UCSD-AML1 (cell line): ENCODE measurements at regions not wholly inside any gene's neighbourhood (a gene's known extent, or its start where the extent isn't known, plus 50 kb on each side); places are given as distances from the start of the nearest gene placed in this dataset.
"Not testable (repeated sequence)": the region's sequence is repeated elsewhere in the genome, so short reads cannot be mapped to it uniquely, and the experiment has no call there.

Experiments
- DNase-seq: peaks from one replicate; lab custom pipeline; 2025; ENCODE audit not compliant: unreplicated experiment; lab: John Stamatoyannopoulos, UW

DNA sequence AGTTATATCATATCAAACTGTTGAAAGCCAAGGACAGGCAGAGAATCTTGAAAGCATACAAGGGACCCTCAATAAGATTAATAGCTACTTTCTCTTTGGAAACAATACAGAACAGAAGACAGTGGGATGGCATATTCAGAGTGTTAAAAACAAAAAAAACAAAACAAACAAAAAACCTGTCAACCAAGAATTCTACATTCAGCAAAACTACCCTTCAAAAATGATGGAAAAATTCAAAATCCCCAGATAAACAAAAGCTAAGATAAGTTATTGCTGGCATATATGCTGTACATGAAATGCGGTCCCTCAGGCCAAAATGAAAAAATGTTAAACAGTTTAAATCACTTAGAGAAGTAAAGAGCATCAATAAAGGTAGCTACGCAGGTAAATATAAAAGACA, 425.1 kb downstream of the ACTL7B start:
- DNase-seq: no peak

GRCh38 chr9:108427751-108428150, 428.0 kb downstream of the ACTL7B start:
- DNase-seq: no peak

DNA sequence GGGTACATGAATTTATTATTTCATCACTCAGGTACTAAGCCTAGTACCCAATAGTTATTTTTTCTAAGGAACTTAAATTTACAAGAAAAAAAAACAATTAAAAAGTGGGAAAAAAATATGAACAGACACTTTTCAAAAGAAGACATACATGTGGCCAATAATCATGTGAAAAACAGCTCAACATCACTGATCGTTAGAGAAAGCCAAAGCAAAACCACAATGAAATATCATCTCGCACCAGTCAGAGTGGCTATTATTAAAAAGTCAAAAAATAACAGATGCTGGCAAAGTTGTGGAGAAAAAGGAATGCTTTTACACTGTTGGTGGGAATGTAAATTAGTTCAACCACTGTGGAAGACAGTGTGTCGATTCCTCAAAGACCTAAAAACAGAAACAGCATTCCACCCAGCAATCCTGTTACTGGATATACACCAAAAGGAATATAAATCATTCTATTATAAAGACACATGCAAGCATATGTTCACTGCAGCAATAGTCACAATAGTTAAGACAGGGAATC, 429.3 kb downstream of the ACTL7B start:
- not testable (repeated sequence) for DNase-seq

DNA sequence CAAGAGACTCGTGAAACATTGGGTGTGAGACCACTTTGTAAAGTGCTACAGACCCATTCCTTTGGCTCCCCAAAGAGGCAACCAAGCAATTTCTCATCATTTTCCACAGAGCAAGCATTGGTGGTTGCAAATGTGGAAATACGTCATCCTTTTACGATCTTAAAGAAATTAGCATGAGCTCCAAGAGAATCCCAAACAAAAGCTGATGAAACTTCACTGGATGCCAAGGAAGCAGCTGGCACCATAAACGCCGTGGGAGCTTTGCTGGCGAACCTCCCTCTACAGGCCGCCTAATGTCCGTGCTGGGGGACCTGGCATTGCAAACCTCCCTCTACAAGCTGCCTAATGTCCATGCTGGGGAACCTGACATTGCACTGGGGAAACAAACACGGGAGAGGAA, 432.4 kb downstream of the ACTL7B start:
- no peak for DNase-seq

DNA sequence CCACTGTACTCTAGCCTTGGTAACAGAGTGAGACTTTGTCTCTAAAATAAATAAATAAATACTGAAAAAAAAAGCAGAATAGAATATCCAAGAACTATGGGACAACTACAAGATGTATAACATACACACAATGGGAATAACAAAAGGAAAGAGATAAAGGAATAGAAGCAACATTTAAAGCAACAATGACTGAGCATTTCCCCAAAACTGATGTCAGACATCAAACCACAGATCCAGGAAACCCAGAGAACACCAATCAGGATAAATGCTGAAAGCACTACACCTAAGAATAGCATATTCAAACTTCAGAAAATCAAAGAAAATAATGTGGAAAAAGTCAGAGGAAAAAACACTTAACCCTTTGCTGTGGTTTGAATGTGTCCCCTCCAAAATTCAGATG, 436.4 kb downstream of the ACTL7B start:
- no peak for DNase-seq

GRCh38 chr9:108417726-108418125, 438.1 kb downstream of the ACTL7B start:
- no peak for DNase-seq

DNA sequence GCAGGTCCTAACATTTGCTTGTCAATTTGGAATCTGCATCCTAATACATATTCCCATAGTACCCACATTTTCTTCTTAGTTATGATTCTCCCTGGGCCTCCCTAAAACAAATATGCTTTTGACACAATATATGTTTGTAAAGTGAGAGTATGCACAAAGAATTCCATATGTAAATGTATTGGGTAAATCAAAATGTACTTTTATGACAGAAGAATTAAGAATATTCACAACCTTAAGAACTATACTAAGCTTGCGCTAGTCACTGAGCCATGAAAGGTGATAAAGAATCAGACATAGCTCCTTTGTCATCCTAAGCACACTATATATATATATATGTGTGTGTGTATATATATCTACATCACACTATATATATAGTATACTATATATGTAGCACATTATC, 438.5 kb downstream of the ACTL7B start:
- no peak for DNase-seq

- no peak for DNase-seq
Measured at GRCh38 chr9:108416324-108416723, 439.5 kb downstream of the ACTL7B start.

GRCh38 chr9:108413809-108414208, 442.0 kb downstream of the ACTL7B start:
- no peak for DNase-seq

GRCh38 chr9:108412755-108413154, 443.0 kb downstream of the ACTL7B start:
- no peak for DNase-seq

GRCh38 chr9:108411632-108412031, 444.2 kb downstream of the ACTL7B start:
- DNase-seq: no peak

DNA sequence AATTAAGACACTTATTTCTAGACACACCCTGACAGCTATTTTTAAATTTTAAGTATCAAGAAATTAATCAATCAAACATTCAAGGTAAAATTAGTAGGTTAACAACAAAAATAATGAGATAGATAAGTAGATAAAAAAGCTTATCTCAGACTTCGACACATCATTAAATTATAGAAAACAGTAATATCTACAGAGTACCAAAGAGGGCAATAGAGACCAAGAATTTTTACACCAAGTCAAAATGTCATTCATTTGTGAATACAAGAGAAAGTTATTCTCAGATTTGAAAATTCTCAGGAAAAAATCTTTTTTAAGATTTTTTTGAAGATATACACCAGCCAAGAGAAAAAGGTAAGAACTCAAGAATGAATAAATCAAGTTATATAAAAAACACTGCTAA, 445.6 kb downstream of the ACTL7B start:
- no peak for DNase-seq

GRCh38 chr9:108400297-108400696, 455.5 kb downstream of the ACTL7B start:
- no peak for DNase-seq

GRCh38 chr9:108399851-108400250, 455.9 kb downstream of the ACTL7B start:
- DNase-seq: no peak

- no peak for DNase-seq
Measured at GRCh38 chr9:108397286-108397685, 458.5 kb downstream of the ACTL7B start.

DNA sequence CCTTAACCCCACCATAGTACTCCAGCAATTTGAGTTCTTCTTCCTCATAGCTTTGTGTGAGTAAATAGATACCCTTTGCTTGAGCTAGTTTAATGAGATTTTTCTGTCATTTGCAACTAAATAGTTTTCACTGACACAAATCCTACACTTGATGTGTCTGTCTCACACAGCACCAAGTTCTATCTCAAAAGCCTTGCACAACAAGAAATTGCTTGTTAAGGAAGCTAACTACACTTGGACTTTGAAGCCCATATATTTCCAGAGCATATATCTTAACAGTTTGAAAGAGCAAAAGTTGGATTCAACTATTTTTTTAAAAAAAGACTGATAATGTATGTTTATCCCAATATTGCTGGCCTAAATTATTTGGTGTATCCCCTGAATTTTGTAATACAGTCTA, 459.2 kb downstream of the ACTL7B start:
- DNase-seq: no peak

DNA sequence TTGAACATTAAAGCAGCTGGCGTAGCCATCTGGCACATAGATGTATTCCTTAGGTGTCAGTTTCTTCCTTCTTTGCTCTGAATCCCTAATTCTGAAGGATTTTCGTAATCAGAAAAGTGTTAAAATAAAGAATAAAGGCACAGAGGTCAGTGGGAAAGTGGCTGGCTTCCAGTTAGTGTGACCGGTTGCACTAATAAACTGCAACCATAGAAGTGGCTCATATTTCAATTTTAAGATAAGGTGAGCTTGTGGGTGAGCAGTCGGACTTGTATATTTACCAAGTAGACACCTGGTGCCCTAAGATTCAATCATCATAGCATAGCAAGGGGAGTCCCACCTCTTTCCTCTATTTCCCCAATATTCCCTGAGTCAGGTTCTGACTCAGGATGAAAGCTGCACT, 459.6 kb downstream of the ACTL7B start:
- no peak for DNase-seq

GRCh38 chr9:108395421-108395820, 460.4 kb downstream of the ACTL7B start:
- DNase-seq: no peak

DNA sequence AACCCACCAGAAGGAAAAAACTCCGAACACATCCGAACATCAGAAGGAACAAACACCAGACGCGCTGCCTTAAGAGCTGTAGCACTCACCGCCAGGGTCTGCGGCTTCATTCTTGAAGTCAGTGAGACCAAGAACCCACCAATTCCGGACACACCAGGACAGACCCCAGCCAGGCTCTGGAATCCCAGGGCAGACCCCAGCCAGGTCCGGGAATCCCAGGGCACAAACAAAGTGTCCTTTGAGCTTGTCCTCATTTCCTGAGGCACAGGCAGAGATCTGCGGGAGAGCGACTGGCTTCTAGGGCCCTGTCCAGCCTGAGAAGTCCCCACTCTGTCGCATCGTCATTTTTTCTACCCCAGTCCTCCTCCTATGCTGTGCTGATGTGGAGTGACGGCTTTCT, 461.1 kb downstream of the ACTL7B start:
- no peak for DNase-seq

- not testable (repeated sequence) for DNase-seq
Measured at GRCh38 chr9:108393481-108394001, 462.2 kb downstream of the ACTL7B start.

DNA sequence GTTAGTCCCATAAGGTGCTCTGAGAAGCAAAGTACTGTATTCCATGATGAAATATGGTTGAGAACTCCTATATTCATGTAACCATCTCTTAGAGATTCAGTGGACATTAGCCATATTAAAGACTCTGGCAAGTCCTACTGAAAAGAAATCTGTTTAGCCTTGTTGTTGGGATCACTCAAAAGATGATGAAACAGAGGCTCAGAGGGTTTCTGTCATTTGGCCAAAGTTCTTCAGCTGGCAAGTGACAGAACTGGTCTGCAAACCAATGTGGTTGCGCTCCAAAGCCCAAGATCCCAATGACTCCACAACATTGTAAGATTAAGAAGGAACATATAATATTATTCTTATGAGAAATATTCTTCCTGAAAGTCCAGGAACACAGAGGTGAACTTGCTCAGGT, 462.9 kb downstream of the ACTL7B start:
- DNase-seq: no peak

GRCh38 chr9:108389056-108389455, 466.7 kb downstream of the ACTL7B start:
- no peak for DNase-seq

DNA sequence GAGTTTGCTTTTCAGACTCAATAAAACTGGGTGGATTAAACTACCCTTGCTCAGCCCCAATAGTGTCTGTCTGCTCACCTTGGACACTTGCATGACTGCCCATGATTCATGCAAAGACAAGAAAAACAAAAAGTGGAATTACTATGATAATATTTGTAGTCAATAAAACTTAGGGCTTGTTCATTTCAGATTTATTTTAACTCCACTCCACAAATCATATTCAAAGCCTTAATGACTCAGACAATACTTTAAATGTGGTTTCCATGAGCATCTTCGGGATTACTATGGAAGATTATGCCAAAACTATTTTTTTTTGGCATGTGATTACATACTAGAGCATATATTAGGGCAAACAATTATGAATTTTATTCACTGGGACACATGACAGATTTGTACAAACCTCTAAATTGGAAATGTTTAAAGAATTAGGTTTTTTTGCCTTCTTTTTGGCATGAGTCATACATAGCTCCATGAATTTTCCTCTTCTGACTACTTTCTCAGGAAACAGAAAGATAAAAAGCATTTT, 468.9 kb downstream of the ACTL7B start:
- DNase-seq: no peak
